GM18868 (cell line): ENCODE measurements at regions not wholly inside any gene's neighbourhood (a gene's known extent, or its start where the extent isn't known, plus 50 kb on each side); places are given as distances from the start of the nearest gene placed in this dataset.

Experiments
- ATAC-seq: cut with Tn5 transposase; IDR thresholded peaks from one replicate; pipeline ENCODE4 v1.9.1; 2021; ENCODE audit warnings: mild to moderate bottlenecking, moderate library complexity; ENCODE audit not compliant: unreplicated experiment

GRCh38 chr5:103355579-103355978 is 97.0 kb downstream of the MACIR start:
- ATAC-seq, result no peak

DNA sequence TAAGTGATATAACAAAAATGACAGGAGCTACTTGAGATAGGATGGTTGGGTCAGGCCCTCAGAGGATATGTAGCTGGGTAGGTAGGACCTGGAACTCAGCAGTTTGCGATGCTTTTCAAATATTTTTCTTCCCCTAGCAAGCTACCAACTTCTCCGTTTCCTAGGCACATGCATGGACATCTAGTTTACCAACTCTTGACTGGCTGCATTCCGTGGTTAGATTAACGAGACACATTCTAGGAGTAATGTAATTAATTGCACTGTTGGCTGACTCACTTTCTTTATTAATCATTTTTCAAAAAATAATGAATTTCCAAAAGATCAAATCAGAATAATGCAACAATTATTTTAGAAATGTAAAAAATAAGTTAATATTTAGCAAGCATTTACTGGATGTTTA is 95.9 kb downstream of the MACIR start:
- no peak for ATAC-seq

- no peak for ATAC-seq
Observed at GRCh38 chr5:103353581-103353980, 95.0 kb downstream of the MACIR start.

GRCh38 chr5:103347716-103348423 is 89.3 kb downstream of the MACIR start:
- no peak for ATAC-seq

GRCh38 chr5:103346162-103346748 is 87.7 kb downstream of the MACIR start:
- no peak for ATAC-seq

- no peak for ATAC-seq
Observed at GRCh38 chr5:103345461-103345860, 86.9 kb downstream of the MACIR start.

GRCh38 chr5:103340717-103341388 is 82.3 kb downstream of the MACIR start:
- peak; percentile 100 for ATAC-seq

DNA sequence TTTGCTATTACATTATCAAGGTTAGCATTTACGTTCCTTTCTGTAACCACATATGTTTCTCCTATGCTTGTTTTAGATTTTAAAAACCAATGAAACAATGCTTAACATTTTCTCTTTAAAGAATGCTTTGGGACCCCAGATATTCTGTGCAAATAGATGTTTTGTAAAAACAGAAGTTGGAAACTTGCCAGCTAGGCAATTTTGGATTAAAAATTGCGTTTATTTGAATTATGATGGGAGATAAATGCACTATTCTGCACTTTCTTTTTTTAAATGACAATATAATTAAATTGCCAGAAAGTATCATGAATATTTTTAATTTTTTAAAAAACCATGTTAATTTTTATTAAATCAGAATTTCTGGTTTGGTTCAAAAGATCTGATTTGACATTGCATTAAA is 81.6 kb downstream of the MACIR start:
- no peak for ATAC-seq

DNA sequence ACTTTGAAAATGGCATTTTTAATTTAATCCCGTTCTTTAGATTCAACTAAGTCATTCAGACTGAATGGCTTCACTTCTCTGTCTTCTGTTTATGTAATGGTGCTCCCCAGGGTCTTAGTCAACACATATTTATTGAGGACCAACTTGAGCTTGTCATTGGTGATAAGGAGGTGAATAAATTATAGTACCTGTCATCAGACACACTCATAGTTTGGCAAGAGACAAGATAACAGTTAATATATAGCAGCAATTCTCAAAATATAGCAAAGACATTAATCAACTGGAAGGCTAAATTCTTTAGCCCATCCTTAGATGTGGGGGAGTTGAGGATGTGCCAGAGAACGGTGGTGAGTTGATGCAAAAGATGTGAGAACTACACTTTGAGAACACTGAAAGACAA is 78.4 kb downstream of the MACIR start:
- ATAC-seq, result no peak

DNA sequence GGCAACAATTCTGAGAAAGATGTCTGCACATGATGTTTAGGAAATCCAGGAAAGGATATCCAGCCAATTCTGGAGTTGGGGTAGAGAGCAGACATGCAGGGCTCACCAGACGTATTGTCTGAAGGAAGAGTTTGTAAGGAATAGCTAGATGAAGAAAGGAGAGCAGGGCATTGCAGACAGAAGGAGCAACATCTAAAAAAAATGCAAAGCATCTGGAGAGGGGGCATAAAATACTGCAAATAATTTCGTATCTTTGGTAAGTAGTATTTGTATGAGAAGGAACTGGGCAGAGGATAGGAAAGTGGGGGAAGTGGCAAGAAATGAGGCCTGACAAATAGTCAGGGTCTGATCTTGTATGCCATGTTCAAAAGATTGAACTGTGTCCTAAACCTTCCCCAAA is 74.8 kb downstream of the MACIR start:
- no peak for ATAC-seq

DNA sequence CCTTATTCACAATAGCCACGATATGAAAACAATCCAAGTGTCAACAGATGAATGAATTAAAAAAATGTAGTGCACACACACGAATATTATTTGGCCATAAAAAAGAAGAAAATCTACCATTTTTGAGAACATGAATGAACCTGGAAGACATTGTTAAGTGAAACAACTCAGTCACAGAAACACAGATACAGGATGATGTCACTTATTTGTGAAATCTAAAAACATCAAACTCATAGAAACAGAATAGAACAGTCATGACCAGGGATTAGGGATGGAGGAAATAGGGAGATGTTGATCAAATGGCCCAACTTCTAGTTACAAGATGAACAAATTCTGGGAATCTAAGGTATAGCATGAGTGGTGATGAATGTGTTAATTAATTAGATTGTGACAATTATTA is 72.3 kb downstream of the MACIR start:
- no peak for ATAC-seq
